ENCODE measurements at regions not wholly inside any gene's neighbourhood (a gene's known extent, or its start where the extent isn't known, plus 50 kb on each side); places are given as distances from the start of the nearest gene placed in this dataset.

DNA sequence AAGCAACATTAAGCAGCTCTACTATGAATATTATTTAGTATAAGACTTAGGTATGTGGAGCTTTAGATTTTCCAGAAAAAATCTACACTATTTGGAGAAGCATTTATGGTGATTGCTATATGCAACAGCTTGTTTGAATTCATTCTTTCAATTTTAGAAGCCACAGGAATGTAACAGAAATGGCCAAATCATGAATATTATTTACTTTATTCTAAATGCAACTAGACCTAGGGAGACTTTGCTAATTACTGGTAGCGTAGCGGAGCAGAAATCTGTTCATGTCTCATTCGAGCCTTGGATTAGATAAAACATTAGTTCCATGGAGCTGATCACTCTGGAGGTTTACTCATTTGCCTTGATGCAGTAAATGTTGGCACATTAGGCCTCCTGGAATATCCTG is 290.2 kb downstream of the ZNF608 start:
- DNase-seq: no peak

GRCh38 chr5:124454081-124454480 is 292.4 kb downstream of the ZNF608 start:
- DNase-seq: no peak

GRCh38 chr5:124453221-124454051 is 293.0 kb downstream of the ZNF608 start:
- no peak for DNase-seq

GRCh38 chr5:124452412-124452811 is 294.0 kb downstream of the ZNF608 start:
- DNase-seq: no peak

- DNase-seq: no peak
These were observed 294.6 kb downstream of the ZNF608 start for GRCh38 chr5:124451721-124452383.

DNA sequence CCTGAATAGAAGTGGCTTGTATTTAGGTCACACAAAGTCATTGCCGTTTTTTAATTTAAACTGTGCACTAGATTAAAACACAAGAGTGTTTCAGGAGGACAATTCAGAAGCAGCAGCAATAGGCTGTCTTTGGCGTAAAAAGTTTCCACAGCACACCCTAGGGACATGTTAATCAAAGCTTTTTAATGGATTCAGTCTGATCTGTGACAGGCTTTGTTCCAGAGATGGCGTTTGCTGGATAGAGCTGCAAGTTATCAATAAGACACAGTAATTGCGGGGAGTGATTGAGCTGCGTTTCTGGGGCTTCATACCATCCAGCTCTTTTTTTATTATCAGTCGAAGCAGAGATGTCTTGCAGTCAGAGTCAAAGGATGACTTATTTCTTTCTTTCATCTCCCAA is 300.3 kb downstream of the ZNF608 start:
- no peak for DNase-seq

GRCh38 chr5:124445070-124445619 is 301.3 kb downstream of the ZNF608 start:
- DNase-seq: no peak

- no peak for DNase-seq
These were observed 302.2 kb downstream of the ZNF608 start for GRCh38 chr5:124444147-124444775.

DNA sequence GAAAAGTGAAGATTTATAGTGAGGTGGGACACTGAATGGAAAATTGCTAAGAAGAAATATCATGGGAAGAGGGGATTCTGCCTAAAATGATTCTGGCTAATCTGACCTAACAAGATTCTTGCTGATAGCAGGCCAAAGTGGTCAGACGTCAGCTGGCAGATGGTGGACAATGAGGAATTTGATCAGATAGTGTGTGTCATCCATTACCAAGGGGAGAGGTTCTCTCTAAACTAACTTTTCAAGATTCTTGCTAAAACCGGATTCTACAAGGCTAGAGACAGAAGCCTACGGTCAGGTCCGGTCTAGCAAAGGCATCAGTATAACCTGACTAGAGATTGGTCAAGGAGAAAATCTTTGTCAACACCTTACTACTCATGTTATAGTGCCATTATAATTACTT is 306.0 kb downstream of the ZNF608 start:
- DNase-seq: no peak

DNA sequence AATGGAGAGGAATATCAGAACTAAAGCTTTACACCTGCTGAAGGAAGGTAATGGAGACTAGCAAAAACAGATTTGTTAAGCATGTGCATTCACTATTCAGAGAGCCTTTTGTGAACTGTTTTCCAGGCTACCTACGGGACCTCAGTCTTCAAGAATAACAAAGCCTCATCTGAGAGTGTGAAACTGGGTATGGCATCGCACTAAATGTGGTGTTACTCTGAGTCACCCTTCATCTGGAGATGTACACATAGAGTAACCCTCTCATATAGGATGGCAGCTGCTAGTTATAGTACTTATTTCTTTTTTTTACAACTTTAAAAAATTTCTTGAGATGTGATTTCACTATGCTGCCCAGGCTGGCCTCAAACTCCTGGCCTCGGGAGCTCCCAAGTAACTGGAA is 306.8 kb downstream of the ZNF608 start:
- DNase-seq: no peak

GRCh38 chr5:124438903-124439281 is 307.5 kb downstream of the ZNF608 start:
- DNase-seq: no peak

GRCh38 chr5:124438026-124438902 is 308.2 kb downstream of the ZNF608 start:
- no peak for DNase-seq

- no peak for DNase-seq
These were observed 310.1 kb downstream of the ZNF608 start for GRCh38 chr5:124436294-124436693.

DNA sequence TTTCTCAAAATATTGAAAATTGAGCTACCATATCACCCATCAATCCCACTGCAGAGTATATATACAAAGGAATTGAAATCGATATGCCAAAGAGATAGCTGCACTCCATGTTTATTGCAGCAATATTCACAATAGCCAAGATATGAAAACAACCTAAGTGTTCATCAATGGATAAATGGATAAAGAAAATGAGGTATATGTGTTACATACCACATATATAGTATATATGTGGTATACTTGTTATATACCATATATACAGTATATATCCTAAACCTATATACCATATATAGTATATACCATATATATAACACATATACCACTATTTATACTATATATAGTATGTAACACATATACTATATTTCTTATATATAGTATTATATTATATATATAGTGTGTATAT is 313.3 kb downstream of the ZNF608 start:
- no peak for DNase-seq

GRCh38 chr5:124421584-124421983 is 324.9 kb downstream of the ZNF608 start:
- DNase-seq: no peak

- DNase-seq: no peak
These were observed 325.5 kb downstream of the ZNF608 start for GRCh38 chr5:124420952-124421351.

GRCh38 chr5:124419531-124419930 is 326.9 kb downstream of the ZNF608 start:
- no peak for DNase-seq

DNA sequence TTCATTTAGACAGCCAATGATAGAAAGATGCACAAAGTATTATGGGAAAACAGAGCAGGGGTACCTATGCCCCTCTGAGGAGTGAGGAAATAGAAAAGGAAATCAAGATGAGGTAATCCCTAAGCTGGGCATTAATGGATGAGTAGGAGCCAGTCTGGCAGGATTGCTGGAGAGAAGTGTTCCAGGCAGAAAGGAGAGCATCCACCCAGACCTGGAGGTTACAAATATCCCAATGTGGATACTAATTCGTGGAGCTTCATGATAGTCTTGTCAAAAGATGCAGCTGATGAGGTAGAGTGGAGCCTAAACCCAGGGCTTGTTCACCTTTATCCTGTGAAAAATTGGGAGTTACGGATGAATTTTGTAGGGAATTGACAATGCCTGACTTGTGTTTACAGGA is 328.0 kb downstream of the ZNF608 start:
- DNase-seq: no peak

- no peak for DNase-seq
These were observed 329.2 kb downstream of the ZNF608 start for GRCh38 chr5:124417196-124417595.

DNA sequence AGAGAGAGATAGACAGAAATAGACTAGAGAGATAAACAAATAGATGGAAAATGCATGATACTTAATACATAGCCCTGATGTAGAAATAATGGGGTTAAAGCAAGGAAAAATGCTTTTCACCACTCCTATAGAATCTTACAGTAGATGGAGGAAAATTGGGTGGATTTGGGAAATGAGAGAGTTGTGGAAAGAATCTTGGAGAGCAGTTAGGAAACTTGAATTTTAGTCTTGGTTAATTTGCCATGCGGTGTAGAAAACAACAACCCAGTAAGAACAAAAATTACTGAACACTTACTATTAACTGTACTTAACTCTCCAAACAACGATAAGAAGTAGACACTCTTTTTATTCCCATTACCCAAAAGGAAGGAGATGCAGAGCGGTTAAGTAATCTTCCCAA is 329.8 kb downstream of the ZNF608 start:
- no peak for DNase-seq

GRCh38 chr5:124414973-124415372 is 331.5 kb downstream of the ZNF608 start:
- DNase-seq: no peak

All from CD4-positive, alpha-beta T cell treated with Interleukin-12 subunit alpha and Interleukin-12 subunit beta, for 1 hour (primary cell).